Adrenal gland (tissue), 9 donors: ENCODE measurements at regions not wholly inside any gene's neighbourhood (a gene's known extent, or its start where the extent isn't known, plus 50 kb on each side); places are given as distances from the start of the nearest gene placed in this dataset.

Experiments
- DNase-seq, 7 donors: peaks; one replicate each; pipeline ENCODE4 v3.0.0-alpha.2; 2019 to 2020
- H3K27ac ChIP-seq, 5 donors: fragments of 200-600 bp; sonication (generic) in 4 of 5; 1 replicate in 3 of 5; 2 replicates in 2 of 5; pipeline versions ENCODE4 v1.5.1 to v1.8.0; 2016 to 2020; ENCODE audit warnings: mild to moderate bottlenecking in 1 of 5
- H3K27me3 ChIP-seq: fragments of 200-600 bp; 2 replicates; pipeline ENCODE4 v1.8.0; 2021
- H3K36me3 ChIP-seq, 2 donors: fragments of 200-600 bp; replicated peaks in 1 of 2; 1 replicate in 1 of 2; 2 replicates in 1 of 2; pipeline versions ENCODE4 v1.5.1 to v1.8.0; 2018 to 2022
- H3K4me1 ChIP-seq, 2 donors: fragments of 200-600 bp; replicated peaks in 1 of 2; 1 replicate in 1 of 2; 2 replicates in 1 of 2; pipeline versions ENCODE4 v1.5.1 to v1.8.0; 2018 to 2021
- H3K4me3 ChIP-seq, 4 donors: fragments of 200-600 bp; sonication (generic) in 3 of 4; one replicate each; pipeline ENCODE4 v1.5.1; 2016 to 2018
- H3K9me3 ChIP-seq, 3 donors: fragments of 200-600 bp; sonication (generic) in 1 of 3; replicated peaks in 1 of 3; 1 replicate in 2 of 3; 2 replicates in 1 of 3; pipeline versions ENCODE4 v1.5.1 to v1.8.0; 2016 to 2021
- CTCF ChIP-seq, 6 experiments: fragments of 450-650 bp in 4 of 6; fragments of 200-600 bp in 2 of 6; sonication (generic) in 1 of 6; IDR thresholded peaks; 1 replicate in 5 of 6; 2 replicates in 1 of 6; pipeline versions ENCODE4 v1.5.1 to v1.8.0; 2016 to 2021; ENCODE audit warnings: antibody characterized with exemption in 6 of 6, mild to moderate bottlenecking in 2 of 6, moderate library complexity in 1 of 6
- POLR2A ChIP-seq, 2 donors: fragments of 450-650 bp; IDR thresholded peaks; one replicate each; pipeline ENCODE4 v1.6.1; 2017; ENCODE audit warnings: antibody characterized with exemption in 2 of 2, mild to moderate bottlenecking in 2 of 2, moderate library complexity in 1 of 2
- WGBS, 4 donors: extraction: QIAGEN DNeasy Blood & Tissue Kit in 2 of 4; methylation state at CpG; one replicate each; pipeline versions ENCODE4 v1.1.5 to v1.1.7; 2013 to 2017; 5-methylcytosine and 5-hydroxymethylcytosine counted together
- intact Hi-C, 2 donors: fragments of 100-400 bp; cut with DNase I; formaldehyde crosslinking; loops; one replicate each; pipeline versions ENCODE4 v1.14.1 to v1.15.0; 2022 to 2023
- donor health status: healthy with polysubstance abuse.
- donor health status: Bipolar disorder and iron deficiency.
- donor health status: DM: yes; HTN: yes; CAD: no.
- donor health status: DM: no; HTN: no; CAD: no.
- donor health status: DM: no; HTN: no; CAD: no.

GRCh38 chr2:173555833-173556232, 201.2 kb downstream of the CDCA7 start:
- no peak for TF ChIP-seq POLR2A (IDR thresholded peaks at IDR 0.05)
- TF ChIP-seq CTCF (IDR thresholded peaks at IDR 0.05): no peak
- H3K36me3 ChIP-seq: no peaks in the 10 kb centered on the region
- WGBS, 4 donors: 0 to 4% (median 2%) methylated on average over 1 of the region's 1 CpG
- H3K4me3 ChIP-seq: no peak overlapping the region
- DNase-seq: no peak
- no peak overlapping the region for H3K27ac ChIP-seq
- no peaks in the 10 kb centered on the region for H3K4me1 ChIP-seq
- intact Hi-C loops: no loop called here
- H3K9me3 ChIP-seq: no peaks in the 10 kb centered on the region
- peaks cover 29% of the 10 kb centered on the region for H3K27me3 ChIP-seq

- no peak overlapping the region for H3K4me3 ChIP-seq
- no peaks in the 10 kb centered on the region for H3K36me3 ChIP-seq
- no peak overlapping the region for H3K27ac ChIP-seq
- 74 to 78% (median 77%) methylated on average over 5 of the region's 5 CpGs for WGBS, 4 donors
- intact Hi-C loops: no loop called here
- H3K9me3 ChIP-seq: no peaks in the 10 kb centered on the region
- TF ChIP-seq POLR2A (IDR thresholded peaks at IDR 0.05) (no peak), CTCF (IDR thresholded peaks at IDR 0.05) (no peak)
- no peak for DNase-seq
- H3K27me3 ChIP-seq: peaks cover 29% of the 10 kb centered on the region
- H3K4me1 ChIP-seq: no peaks in the 10 kb centered on the region
Measured at GRCh38 chr2:173556816-173557215, 202.1 kb downstream of the CDCA7 start.

- H3K4me3 ChIP-seq: no peak overlapping the region
- TF ChIP-seq POLR2A (IDR thresholded peaks at IDR 0.05) (no peak), CTCF (IDR thresholded peaks at IDR 0.05) (no peak)
- intact Hi-C loops: no loop called here
- no peak overlapping the region for H3K27ac ChIP-seq
- peaks cover 29% of the 10 kb centered on the region for H3K27me3 ChIP-seq
- no peaks in the 10 kb centered on the region for H3K9me3 ChIP-seq
- 77 to 92% (median 84%) methylated on average over 2 of the region's 2 CpGs for WGBS, 4 donors
- DNase-seq: no peak
- no peaks in the 10 kb centered on the region for H3K36me3 ChIP-seq
- no peaks in the 10 kb centered on the region for H3K4me1 ChIP-seq
Measured at GRCh38 chr2:173557497-173557896, 202.8 kb downstream of the CDCA7 start.

- H3K36me3 ChIP-seq: no peaks in the 10 kb centered on the region
- H3K27ac ChIP-seq: no peak overlapping the region
- H3K27me3 ChIP-seq: peaks cover 13% of the 10 kb centered on the region
- no peak for DNase-seq
- no peak overlapping the region for H3K4me3 ChIP-seq
- peaks cover 0 to 7% of the 10 kb centered on the region in 2 donors for H3K4me1 ChIP-seq
- 81 to 87% (median 84%) methylated on average over 3 of the region's 3 CpGs for WGBS, 4 donors
- no peak for TF ChIP-seq POLR2A (IDR thresholded peaks at IDR 0.05)
- no peak for TF ChIP-seq CTCF (IDR thresholded peaks at IDR 0.05)
- intact Hi-C loops: no loop called here
- H3K9me3 ChIP-seq: no peaks in the 10 kb centered on the region
Measured at GRCh38 chr2:173567493-173567892, 212.8 kb downstream of the CDCA7 start.
